ENCODE measurements at regions not wholly inside any gene's neighbourhood (a gene's known extent, or its start where the extent isn't known, plus 50 kb on each side); places are given as distances from the start of the nearest gene placed in this dataset.

GRCh38 chr1:193504920-193505319 lies 318.5 kb upstream of the B3GALT2 start:
- Histone ChIP-seq H3K4me2 (ENCODE audit: low read length) (no peak overlapping the region), H3K79me2 (ENCODE audit: control insufficient read depth, low read length) (no peaks in the 10 kb centered on the region), H3K9me2 (replicated peaks; ENCODE audit: control insufficient read depth, low read length) (no peaks in the 10 kb centered on the region), H3K27ac (ENCODE audit: low read depth, low read length) (no peak overlapping the region), H3K4me3 (ENCODE audit: low read length) (no peak overlapping the region), H4K20me1 (ENCODE audit: control insufficient read depth, insufficient read depth, low read depth, low read length) (no peaks in the 10 kb centered on the region), H3K27me3 (ENCODE audit: control insufficient read depth, low read length) (no peaks in the 10 kb centered on the region), H3K4me1 (ENCODE audit: control insufficient read depth, low read length) (peaks cover 3% of the 10 kb centered on the region; the same call in 1 of the 2 replicates), H3K36me3 (ENCODE audit: control insufficient read depth, low read length) (no peaks in the 10 kb centered on the region), H3K9me3 (ENCODE audit: control insufficient read depth, insufficient read depth, low read length) (no peaks in the 10 kb centered on the region), H3F3A (ENCODE audit: control insufficient read depth, insufficient read depth) (no peaks in the 10 kb centered on the region)
- TF ChIP-seq EZH2phosphoT487 (IDR thresholded peaks at IDR 0.05; ENCODE audit: borderline replicate concordance, low read length) (no peak), CTCF (IDR thresholded peaks at IDR 0.05; ENCODE audit: low read depth, low read length, poor library complexity, severe bottlenecking) (no peak)

- Histone ChIP-seq H3K36me3 (ENCODE audit: control insufficient read depth, low read length) (no peaks in the 10 kb centered on the region), H3K9me3 (ENCODE audit: control insufficient read depth, insufficient read depth, low read length) (no peaks in the 10 kb centered on the region), H4K20me1 (ENCODE audit: control insufficient read depth, insufficient read depth, low read depth, low read length) (no peaks in the 10 kb centered on the region), H3K27ac (ENCODE audit: low read depth, low read length) (no peak overlapping the region), H3K79me2 (ENCODE audit: control insufficient read depth, low read length) (no peaks in the 10 kb centered on the region), H3F3A (ENCODE audit: control insufficient read depth, insufficient read depth) (no peaks in the 10 kb centered on the region), H3K9me2 (replicated peaks; ENCODE audit: control insufficient read depth, low read length) (no peaks in the 10 kb centered on the region; the same call in 1 of the 2 replicates), H3K4me1 (ENCODE audit: control insufficient read depth, low read length) (no peaks in the 10 kb centered on the region), H3K4me3 (ENCODE audit: low read length) (no peak overlapping the region), H3K4me2 (ENCODE audit: low read length) (no peak overlapping the region), H3K27me3 (ENCODE audit: control insufficient read depth, low read length) (no peaks in the 10 kb centered on the region)
- no peak for TF ChIP-seq CTCF (IDR thresholded peaks at IDR 0.05; ENCODE audit: low read depth, low read length, poor library complexity, severe bottlenecking)
- no peak for TF ChIP-seq EZH2phosphoT487 (IDR thresholded peaks at IDR 0.05; ENCODE audit: borderline replicate concordance, low read length)
Measured at GRCh38 chr1:193498088-193498655, 311.8 kb upstream of the B3GALT2 start.

DNA sequence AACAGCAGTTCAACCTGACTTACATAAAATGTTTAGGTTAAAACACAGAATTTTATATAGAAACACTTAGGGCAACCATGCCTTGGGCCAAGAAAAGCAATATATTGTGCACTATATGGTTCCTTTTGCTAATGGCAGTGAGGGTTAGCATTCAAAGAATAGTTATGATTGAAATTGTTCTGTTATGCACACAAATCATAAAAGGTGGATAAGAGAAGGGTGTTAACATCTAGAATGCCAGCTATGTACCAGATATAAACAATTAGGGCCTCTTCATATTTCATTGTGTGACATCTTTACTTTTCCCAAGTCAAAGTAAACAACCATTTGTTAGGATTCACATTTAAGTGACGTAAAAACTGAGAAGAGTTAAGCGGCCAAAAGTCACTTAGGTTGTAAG lies 308.0 kb upstream of the B3GALT2 start:
- Histone ChIP-seq H3K4me2 (ENCODE audit: low read length) (no peak overlapping the region), H3F3A (ENCODE audit: control insufficient read depth, insufficient read depth) (no peaks in the 10 kb centered on the region), H3K27ac (ENCODE audit: low read depth, low read length) (no peak overlapping the region), H3K36me3 (ENCODE audit: control insufficient read depth, low read length) (no peaks in the 10 kb centered on the region), H3K79me2 (ENCODE audit: control insufficient read depth, low read length) (no peaks in the 10 kb centered on the region), H3K9me2 (replicated peaks; ENCODE audit: control insufficient read depth, low read length) (no peaks in the 10 kb centered on the region; the same call in 1 of the 2 replicates), H3K9me3 (ENCODE audit: control insufficient read depth, insufficient read depth, low read length) (no peaks in the 10 kb centered on the region), H3K4me3 (ENCODE audit: low read length) (no peak overlapping the region), H3K4me1 (ENCODE audit: control insufficient read depth, low read length) (no peaks in the 10 kb centered on the region), H4K20me1 (ENCODE audit: control insufficient read depth, insufficient read depth, low read depth, low read length) (no peaks in the 10 kb centered on the region), H3K27me3 (ENCODE audit: control insufficient read depth, low read length) (no peaks in the 10 kb centered on the region)
- TF ChIP-seq EZH2phosphoT487 (IDR thresholded peaks at IDR 0.05; ENCODE audit: borderline replicate concordance, low read length) (no peak), CTCF (IDR thresholded peaks at IDR 0.05; ENCODE audit: low read depth, low read length, poor library complexity, severe bottlenecking) (no peak)
